ENCODE measurements at regions not wholly inside any gene's neighbourhood (a gene's known extent, or its start where the extent isn't known, plus 50 kb on each side); places are given as distances from the start of the nearest gene placed in this dataset.

GRCh38 chr2:128502638-128503246 is 184.1 kb upstream of the HS6ST1 start (continued):
- no peak for TF ChIP-seq IRF3 (IDR thresholded peaks at IDR 0.05; ENCODE audit: low read depth, low read length)
- TF ChIP-seq USF2 (IDR thresholded peaks at IDR 0.05; ENCODE audit: borderline replicate concordance, low read depth, low read length), result no peak
- TF ChIP-seq FOSL2 (IDR thresholded peaks at IDR 0.05; ENCODE audit: borderline replicate concordance, low read depth), result no peak

GRCh38 chr2:128503399-128504245 is 185.0 kb upstream of the HS6ST1 start:
- H3K36me3 ChIP-seq (replicated peaks in 1 of 2; ENCODE audit: control insufficient read depth in 1 of 2, insufficient read depth in 2 of 2, low read length in 1 of 2), result no peaks in the 10 kb centered on the region
- no peaks in the 10 kb centered on the region for H3K9me2 ChIP-seq
- no peak overlapping the region for H3K9ac ChIP-seq
- H3K79me2 ChIP-seq (ENCODE audit: insufficient read depth), result no peaks in the 10 kb centered on the region
- H3K4me1 ChIP-seq (ENCODE audit: control insufficient read depth in 1 of 2, insufficient read depth in 2 of 2, low read depth in 1 of 2, low read length in 1 of 2), result peaks cover 0 to 8% of the 10 kb centered on the region in 2 experiments; a peak in 1 of 4 replicates
- no peaks in the 10 kb centered on the region for H3F3A ChIP-seq (replicated peaks; ENCODE audit: insufficient read depth)
- H3K9me3 ChIP-seq, result no peaks in the 10 kb centered on the region
- no peak for DNase-seq
- H2AFZ ChIP-seq (ENCODE audit: low read depth), result no peak overlapping the region
- CTCF ChIA-PET, result no interaction called here
- H4K20me1 ChIP-seq (ENCODE audit: insufficient read depth), result no peaks in the 10 kb centered on the region
- no peaks in the 10 kb centered on the region for H3K27me3 ChIP-seq (ENCODE audit: insufficient read depth)
- TF ChIP-seq MXI1 (IDR thresholded peaks at IDR 0.05; ENCODE audit: low read depth, low read length) (no peak), USF1 (IDR thresholded peaks at IDR 0.05; ENCODE audit: borderline replicate concordance, low read depth) (no peak), GATA2 (CRISPR knock-in tag; IDR thresholded peaks at IDR 0.05) (no peak), NFIC (IDR thresholded peaks at IDR 0.05; ENCODE audit: borderline replicate concordance) (no peak), SIN3A (IDR thresholded peaks at IDR 0.05; ENCODE audit: borderline replicate concordance, low read depth, low read length) (no peak), FOXJ3 (CRISPR knock-in tag; IDR thresholded peaks at IDR 0.05) (no peak), REST (IDR thresholded peaks at IDR 0.05; ENCODE audit: low read depth, low read length) (no peak), USF2 (IDR thresholded peaks at IDR 0.05; ENCODE audit: borderline replicate concordance, low read depth, low read length) (no peak), YY1 (IDR thresholded peaks at IDR 0.05; ENCODE audit: low read depth) (no peak), RXRA (IDR thresholded peaks at IDR 0.05; ENCODE audit: borderline replicate concordance, low read depth) (no peak), RAD21 (IDR thresholded peaks at IDR 0.05; ENCODE audit: low read length) (no peak), TEAD4 (IDR thresholded peaks at IDR 0.05; ENCODE audit: borderline replicate concordance, insufficient read depth) (no peak), MAX (IDR thresholded peaks at IDR 0.05; ENCODE audit: low read depth) (no peak), MEF2A (IDR thresholded peaks at IDR 0.05; ENCODE audit: borderline replicate concordance, low read depth) (no peak), FOSL2 (IDR thresholded peaks at IDR 0.05; ENCODE audit: borderline replicate concordance, low read depth) (no peak), TCF12 (IDR thresholded peaks at IDR 0.05) (no peak)
- H3K27ac ChIP-seq (ENCODE audit: low read depth in 2 of 2, low read length in 1 of 2), result no peak overlapping the region
- H3K4me2 ChIP-seq, result no peak overlapping the region
- WGBS (ENCODE audit: low lambda C conversion rate), result 51% methylated on average over 15 of the region's 19 CpGs
- no peak overlapping the region for H3K4me3 ChIP-seq (ENCODE audit: low read depth in 2 of 2, low read length in 1 of 2)
- POLR2A ChIA-PET, result no interaction called here

Measured in SK-N-SH (cell line).